ENCODE measurements at regions not wholly inside any gene's neighbourhood (a gene's known extent, or its start where the extent isn't known, plus 50 kb on each side); places are given as distances from the start of the nearest gene placed in this dataset.

- TF ChIP-seq TAF1 (IDR thresholded peaks at IDR 0.05; ENCODE audit: borderline replicate concordance, insufficient read depth, low read length), result no peak
- TF ChIP-seq SIN3A (IDR thresholded peaks at IDR 0.05; ENCODE audit: borderline replicate concordance, insufficient read depth, low read length), result no peak
- no peak for TF ChIP-seq REST (IDR thresholded peaks at IDR 0.05; ENCODE audit: insufficient read depth in 1 of 2, low read depth in 2 of 2, low read length in 2 of 2)
- no peak for TF ChIP-seq POLR2AphosphoS5 (IDR thresholded peaks at IDR 0.05; ENCODE audit: low read depth, low read length)
- no peak for TF ChIP-seq FOXP2 (optimal IDR thresholded peaks at IDR 0.05; ENCODE audit: borderline replicate concordance, extremely low read depth, extremely low read length, insufficient read depth)
Measured at GRCh38 chr16:85315866-85316265, 203.6 kb upstream of the CIBAR2 start.

GRCh38 chr16:85316321-85316919, 204.1 kb upstream of the CIBAR2 start:
- no peak for TF ChIP-seq SIN3A (IDR thresholded peaks at IDR 0.05; ENCODE audit: borderline replicate concordance, insufficient read depth, low read length)
- TF ChIP-seq POLR2AphosphoS5 (IDR thresholded peaks at IDR 0.05; ENCODE audit: low read depth, low read length), result no peak
- no peak for TF ChIP-seq FOXP2 (optimal IDR thresholded peaks at IDR 0.05; ENCODE audit: borderline replicate concordance, extremely low read depth, extremely low read length, insufficient read depth)
- no peak for TF ChIP-seq REST (IDR thresholded peaks at IDR 0.05; ENCODE audit: insufficient read depth in 1 of 2, low read depth in 2 of 2, low read length in 2 of 2)
- TF ChIP-seq TAF1 (IDR thresholded peaks at IDR 0.05; ENCODE audit: borderline replicate concordance, insufficient read depth, low read length), result no peak

- no peak for TF ChIP-seq SIN3A (IDR thresholded peaks at IDR 0.05; ENCODE audit: borderline replicate concordance, insufficient read depth, low read length)
Measured at GRCh38 chr16:85316944-85317343, 204.7 kb upstream of the CIBAR2 start.

GRCh38 chr16:85317704-85318103, 205.4 kb upstream of the CIBAR2 start:
- no peak for TF ChIP-seq REST (IDR thresholded peaks at IDR 0.05; ENCODE audit: insufficient read depth in 1 of 2, low read depth in 2 of 2, low read length in 2 of 2)
- TF ChIP-seq SIN3A (IDR thresholded peaks at IDR 0.05; ENCODE audit: borderline replicate concordance, insufficient read depth, low read length), result no peak
- no peak for TF ChIP-seq TAF1 (IDR thresholded peaks at IDR 0.05; ENCODE audit: borderline replicate concordance, insufficient read depth, low read length)
- no peak for TF ChIP-seq FOXP2 (optimal IDR thresholded peaks at IDR 0.05; ENCODE audit: borderline replicate concordance, extremely low read depth, extremely low read length, insufficient read depth)
- no peak for TF ChIP-seq POLR2AphosphoS5 (IDR thresholded peaks at IDR 0.05; ENCODE audit: low read depth, low read length)

- TF ChIP-seq TAF1 (IDR thresholded peaks at IDR 0.05; ENCODE audit: borderline replicate concordance, insufficient read depth, low read length), result no peak
- no peak for TF ChIP-seq FOXP2 (optimal IDR thresholded peaks at IDR 0.05; ENCODE audit: borderline replicate concordance, extremely low read depth, extremely low read length, insufficient read depth)
- no peak for TF ChIP-seq REST (IDR thresholded peaks at IDR 0.05; ENCODE audit: insufficient read depth in 1 of 2, low read depth in 2 of 2, low read length in 2 of 2)
- no peak for TF ChIP-seq POLR2AphosphoS5 (IDR thresholded peaks at IDR 0.05; ENCODE audit: low read depth, low read length)
- TF ChIP-seq SIN3A (IDR thresholded peaks at IDR 0.05; ENCODE audit: borderline replicate concordance, insufficient read depth, low read length), result no peak
Measured at GRCh38 chr16:85319208-85319983, 207.1 kb upstream of the CIBAR2 start.
